Panc1 (cell line): ENCODE measurements at regions not wholly inside any gene's neighbourhood (a gene's known extent, or its start where the extent isn't known, plus 50 kb on each side); places are given as distances from the start of the nearest gene placed in this dataset.
"Not testable (repeated sequence)": the region's sequence is repeated elsewhere in the genome, so short reads cannot be mapped to it uniquely, and the experiment has no call there.

ENCODE experiments used
- CTCF ChIP-seq: fragments of 450-650 bp; IDR thresholded peaks from 2 replicates; pipeline ENCODE4 v1.5.1; 2017; ENCODE audit warnings: mild to moderate bottlenecking
- POLR2AphosphoS5 ChIP-seq: IDR thresholded peaks from 2 replicates; pipeline ENCODE4 v1.6.1; 2012; ENCODE audit warnings: mild to moderate bottlenecking, low read depth, low read length, moderate library complexity
- REST ChIP-seq, 2 experiments: IDR thresholded peaks; 2 replicates each; pipeline ENCODE4 v1.6.1; 2011 to 2012; ENCODE audit warnings: low read depth in 2 of 2, control low read depth in 1 of 2, low read length in 1 of 2, mild to moderate bottlenecking in 1 of 2, moderate library complexity in 1 of 2; ENCODE audit not compliant: insufficient read depth in 1 of 2
- SIN3A ChIP-seq: IDR thresholded peaks from 2 replicates; pipeline ENCODE4 v1.6.1; 2012; ENCODE audit warnings: low read depth, mild to moderate bottlenecking, low read length, moderate library complexity, borderline replicate concordance; ENCODE audit not compliant: insufficient read depth
- TCF7L2 ChIP-seq: IDR thresholded peaks from 2 replicates; pipeline ENCODE4 v1.6.1; 2011; ENCODE audit warnings: mild to moderate bottlenecking, low read depth, low read length, inconsistent platforms

GRCh38 chr14:105734241-105734640, 207.9 kb downstream of the TMEM121 start:
- TF ChIP-seq CTCF; REST (IDR thresholded peaks at IDR 0.05; ENCODE audit: insufficient read depth in 1 of 2, low read depth in 2 of 2, low read length in 1 of 2); POLR2AphosphoS5; TCF7L2; SIN3A: not testable (repeated sequence)
